NCI-H1048 (cell line): ENCODE measurements at regions not wholly inside any gene's neighbourhood (a gene's known extent, or its start where the extent isn't known, plus 50 kb on each side); places are given as distances from the start of the nearest gene placed in this dataset.
"Not testable (repeated sequence)": the region's sequence is repeated elsewhere in the genome, so short reads cannot be mapped to it uniquely, and the experiment has no call there.

Source experiments
- DNase-seq: peaks from one replicate; lab custom pipeline; 2025; lab: John Stamatoyannopoulos, UW

DNA sequence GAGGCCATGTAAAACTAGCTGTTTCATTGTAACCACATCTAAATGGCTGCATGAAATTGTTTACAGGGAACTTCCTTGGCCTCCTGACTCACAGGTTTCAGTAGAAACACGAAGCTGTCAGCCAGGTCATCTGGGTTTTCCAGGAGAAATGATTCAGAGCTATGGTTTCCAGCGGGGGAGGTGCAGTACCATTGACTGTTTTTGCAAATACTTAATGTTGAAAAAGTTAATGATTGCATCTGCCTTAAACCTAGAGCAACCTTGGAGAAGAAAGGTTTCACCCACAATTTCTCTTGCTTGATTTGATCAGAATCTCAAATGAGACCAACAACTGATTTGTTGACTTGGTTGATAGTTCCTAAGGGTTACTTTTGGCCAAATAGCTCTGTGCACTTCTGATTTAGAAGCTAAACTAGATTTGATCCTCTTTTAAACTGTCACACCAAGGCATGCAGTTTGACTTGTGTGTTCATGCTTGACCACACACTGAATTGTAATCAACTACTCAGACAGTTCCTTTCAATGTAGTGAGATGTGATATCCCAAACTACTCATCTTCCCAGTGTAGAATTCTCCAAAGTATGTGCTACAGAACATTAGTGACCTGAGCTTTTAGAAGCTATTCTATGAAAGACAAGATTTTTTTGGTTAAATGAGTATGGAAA, 193.5 kb upstream of the CHST9 start:
- no peak for DNase-seq

DNA sequence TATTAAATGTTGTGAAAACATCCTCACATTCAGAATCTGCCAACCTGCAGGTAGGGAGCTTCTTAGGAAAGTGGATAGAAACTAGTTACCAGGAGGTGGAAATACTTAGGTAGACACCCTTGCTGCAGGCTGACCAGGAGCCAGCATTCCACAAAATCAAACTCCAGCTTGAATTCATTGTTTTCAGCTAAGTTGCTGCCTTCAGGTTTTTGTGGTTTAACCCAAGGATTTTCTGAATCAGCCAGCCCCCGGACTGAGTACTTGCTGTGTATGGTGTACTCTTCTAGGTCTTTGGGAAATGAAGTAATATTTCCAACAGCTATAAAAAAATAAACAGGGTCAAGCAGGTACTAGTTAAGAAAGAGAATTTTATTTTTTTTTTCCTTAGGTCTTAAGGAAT, 192.1 kb upstream of the CHST9 start:
- no peak for DNase-seq

DNA sequence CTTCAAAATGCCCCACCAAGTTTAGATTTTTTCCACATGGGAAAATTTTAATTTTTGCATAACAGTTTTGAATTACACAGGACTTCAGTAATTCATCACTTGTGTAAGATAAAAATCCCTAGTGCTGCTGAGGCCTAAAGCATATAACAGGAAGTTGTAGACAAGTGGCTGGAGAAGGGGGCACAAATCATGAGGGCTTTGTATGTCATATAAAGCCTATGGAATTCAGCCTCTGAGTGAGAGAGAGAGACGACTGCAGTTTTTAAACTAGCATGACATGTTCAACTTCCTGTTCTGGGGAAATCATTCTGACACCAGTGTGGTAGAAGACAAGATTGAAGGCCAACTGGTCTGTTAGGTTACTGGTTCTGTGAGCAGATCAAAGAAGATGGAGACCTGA, 187.3 kb upstream of the CHST9 start:
- DNase-seq, result no peak

DNA sequence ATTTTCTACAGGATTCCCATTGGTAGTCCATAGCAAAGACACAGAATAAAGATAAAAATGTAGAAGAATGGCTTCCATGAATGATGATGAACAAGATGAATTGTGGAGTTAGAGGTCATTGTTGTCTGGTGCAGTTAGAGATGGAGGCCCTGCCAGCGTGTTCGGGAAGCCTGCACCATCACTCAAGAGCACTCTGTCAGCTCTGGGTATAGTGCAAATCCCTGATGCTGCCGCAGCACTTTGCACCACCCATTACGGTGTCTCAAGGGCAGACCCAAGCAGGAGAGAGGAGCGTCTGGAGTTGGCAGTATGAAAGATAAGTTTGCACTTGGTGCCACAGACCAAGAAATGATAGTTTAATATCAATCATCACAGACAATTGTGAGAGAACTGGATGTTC, 181.6 kb upstream of the CHST9 start:
- no peak for DNase-seq

DNA sequence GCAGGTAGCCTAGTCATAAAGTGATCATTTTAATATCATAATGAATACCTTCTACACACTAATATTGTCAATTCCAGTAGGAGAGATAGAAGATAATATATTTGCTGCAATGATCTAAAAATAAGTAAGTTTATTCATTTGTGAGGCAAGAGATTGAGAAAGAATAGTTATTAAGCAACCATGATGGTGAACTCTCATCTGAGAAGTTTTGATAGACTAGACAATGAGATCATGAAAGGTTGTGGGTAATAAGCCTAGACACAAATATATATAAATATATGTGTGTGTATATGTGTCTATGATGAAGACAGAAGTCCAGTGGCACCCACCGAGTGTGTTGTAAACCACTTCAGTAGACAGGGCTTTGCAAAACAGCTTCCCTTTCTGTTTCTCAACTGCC, 181.0 kb upstream of the CHST9 start:
- no peak for DNase-seq

DNA sequence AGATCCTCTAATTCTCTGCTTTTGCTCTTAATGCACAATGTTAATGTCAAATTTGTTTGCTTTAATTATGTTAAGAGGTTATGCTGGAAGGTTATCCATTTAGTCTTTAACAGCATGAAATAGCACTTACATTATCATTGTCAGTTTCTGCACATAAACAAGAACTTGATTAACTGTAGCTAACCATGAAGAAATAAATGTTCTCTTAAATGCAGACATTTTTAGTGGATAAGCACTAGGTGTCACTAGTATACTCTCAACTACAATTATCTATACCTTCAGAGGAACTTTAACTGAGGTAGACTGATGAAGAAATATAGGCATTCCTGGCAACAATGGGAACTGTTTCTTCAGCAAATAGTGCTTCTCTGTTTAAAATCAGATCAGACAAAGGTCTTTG, 178.8 kb upstream of the CHST9 start:
- DNase-seq, result no peak

DNA sequence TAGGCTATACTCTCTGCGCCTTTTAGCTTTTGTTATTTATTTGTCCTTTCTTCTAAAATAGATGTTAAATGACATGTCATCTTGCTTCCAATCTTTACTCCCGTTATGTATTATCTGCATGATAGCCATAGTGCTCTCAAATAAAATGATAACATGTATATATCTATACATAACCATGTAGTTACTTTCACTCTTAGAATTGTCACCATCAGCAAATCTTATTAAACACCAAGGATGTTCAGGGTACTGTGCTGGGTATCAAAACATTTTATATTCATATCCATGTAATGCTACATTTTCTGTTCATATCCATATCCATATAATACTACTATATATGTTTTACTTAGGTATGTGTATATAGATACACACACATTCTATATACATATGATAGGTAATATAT, 176.4 kb upstream of the CHST9 start:
- no peak for DNase-seq

DNA sequence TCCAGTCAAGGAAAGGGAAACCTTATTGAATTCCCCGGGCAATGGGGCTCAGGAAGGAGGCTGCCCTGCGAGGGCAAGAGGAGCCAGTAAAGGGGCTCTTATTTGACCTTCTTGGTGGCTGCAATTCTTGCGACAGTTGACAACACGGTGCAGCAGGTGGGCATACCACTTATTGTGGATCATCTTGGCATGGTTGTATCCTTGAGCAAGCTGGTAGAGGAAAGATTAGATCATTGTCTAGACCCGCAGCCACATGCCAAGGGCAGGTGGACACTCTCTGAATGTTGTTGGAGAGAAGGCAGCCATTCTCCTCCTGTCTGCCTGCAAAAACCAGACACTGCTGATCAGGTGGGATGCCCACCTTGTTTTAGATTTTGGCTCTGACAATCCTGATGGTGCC, 170.2 kb upstream of the CHST9 start:
- DNase-seq, result no peak

DNA sequence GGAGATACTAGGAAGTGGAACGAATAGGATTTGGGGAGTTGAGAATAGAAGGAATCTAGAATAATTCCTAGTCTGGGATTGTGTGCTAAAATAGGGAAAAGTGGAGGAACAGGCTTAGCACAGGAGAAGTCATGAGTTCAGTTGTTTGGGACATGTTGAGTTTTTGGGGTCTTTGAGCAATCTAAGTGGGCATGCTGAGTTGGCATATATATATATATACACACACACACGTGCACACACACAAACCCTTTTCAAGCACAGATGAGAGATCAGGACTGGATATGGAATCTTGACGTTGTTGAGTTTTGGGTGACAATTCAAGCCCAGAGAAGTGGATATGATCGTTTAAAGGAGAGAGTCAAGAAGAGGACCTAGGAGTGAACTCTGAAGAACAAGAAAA, 168.2 kb upstream of the CHST9 start:
- DNase-seq, result no peak

DNA sequence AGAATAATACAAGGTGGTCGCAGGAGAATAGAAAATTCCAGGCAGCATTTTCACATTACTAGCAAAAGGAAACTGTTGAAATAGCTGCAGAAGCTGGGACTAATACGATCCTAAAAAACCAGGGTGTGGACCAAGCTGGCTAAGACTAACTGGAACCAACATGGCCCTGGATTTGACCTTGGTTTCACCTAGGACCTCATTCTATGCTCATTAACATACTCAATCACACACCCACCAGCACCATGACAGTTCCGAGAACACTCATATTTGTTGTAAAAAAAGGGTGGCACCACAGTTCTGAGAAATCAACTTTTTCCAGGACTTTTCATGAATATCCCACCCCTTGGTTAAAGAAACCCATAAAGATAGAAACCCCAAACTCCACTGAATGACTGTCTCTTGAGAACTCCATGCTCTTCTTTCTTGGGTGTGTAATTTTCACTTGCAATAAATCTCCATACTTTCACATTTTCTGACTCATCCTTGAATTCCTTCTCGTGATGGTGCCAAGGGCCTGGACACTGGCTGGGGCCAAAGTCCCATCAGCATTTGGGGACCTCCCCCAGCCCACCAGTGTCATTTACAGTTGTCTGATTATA, 164.3 kb upstream of the CHST9 start:
- DNase-seq, result no peak

DNA sequence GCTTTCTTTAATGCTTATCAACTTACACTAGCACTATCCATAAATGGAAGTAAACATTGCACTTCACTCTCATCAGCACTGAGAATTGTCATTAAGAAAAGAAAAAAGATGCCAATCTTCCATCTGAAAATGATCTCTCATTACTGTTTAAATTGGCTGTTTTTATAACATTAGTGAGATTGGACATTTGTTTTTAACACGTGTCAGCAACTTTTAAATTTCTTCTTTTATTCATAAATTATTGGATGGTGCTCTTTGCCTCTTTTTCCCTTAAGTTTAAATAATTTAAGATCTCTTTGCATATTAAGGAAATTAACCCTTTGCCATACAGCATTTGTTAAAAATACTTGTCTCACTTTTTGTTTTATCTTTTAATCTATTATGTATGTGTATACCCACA, 146.5 kb upstream of the CHST9 start:
- no peak for DNase-seq

DNA sequence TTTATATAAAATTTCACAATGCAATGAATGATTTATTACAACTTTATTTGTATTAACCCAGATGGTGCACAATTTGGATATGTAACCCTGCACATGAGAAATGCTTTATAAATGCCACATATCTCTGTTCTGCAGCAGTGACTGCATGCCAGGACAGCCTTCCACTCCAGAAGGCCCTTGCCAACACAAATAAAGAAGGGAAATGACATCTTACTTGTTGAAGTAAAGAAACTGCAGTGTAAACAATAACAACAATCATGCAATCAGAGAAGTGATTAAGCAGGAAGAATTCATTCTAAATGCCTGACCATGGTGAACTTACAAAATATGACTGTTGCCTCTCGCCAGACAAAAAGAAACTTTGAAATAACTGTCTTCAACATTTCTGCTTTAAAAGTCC, 129.9 kb upstream of the CHST9 start:
- DNase-seq, result no peak

DNA sequence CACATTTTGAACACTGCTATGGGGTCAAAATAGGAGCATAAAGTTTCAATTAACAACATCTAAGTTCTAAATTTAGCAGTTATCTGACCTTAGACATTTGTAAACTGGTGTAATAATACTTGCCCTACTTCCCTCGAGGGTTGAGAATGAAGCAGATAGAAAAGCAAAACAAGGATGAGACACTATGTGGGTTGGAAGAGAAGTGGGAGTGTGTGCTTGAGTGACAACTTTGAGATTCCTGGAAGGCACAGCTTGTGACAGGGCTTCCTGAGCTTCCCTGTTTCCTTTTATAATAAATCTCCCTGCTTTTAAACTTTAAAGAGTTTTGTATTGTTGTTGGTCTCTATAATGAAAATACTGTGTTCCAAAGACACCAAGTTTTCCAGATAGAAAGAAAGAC, 128.6 kb upstream of the CHST9 start:
- no peak for DNase-seq

DNA sequence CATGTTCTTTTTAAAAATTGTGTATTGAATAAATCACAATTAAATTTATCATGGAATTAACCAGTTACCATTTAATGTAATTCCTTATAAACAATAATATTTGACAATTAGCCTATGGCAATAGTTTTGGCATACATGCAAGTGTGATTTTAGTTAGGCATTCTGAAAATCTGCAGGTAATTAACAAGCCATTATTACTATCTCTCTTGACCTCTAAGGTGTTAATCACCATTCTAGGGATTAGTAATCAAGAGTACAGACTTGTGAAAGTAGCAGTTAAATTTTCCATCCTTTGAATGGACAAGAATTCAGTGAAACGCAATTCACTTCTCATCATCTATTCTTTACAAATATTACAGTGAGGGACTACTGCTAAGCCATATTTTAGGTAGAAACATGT, 127.7 kb upstream of the CHST9 start:
- no peak for DNase-seq

DNA sequence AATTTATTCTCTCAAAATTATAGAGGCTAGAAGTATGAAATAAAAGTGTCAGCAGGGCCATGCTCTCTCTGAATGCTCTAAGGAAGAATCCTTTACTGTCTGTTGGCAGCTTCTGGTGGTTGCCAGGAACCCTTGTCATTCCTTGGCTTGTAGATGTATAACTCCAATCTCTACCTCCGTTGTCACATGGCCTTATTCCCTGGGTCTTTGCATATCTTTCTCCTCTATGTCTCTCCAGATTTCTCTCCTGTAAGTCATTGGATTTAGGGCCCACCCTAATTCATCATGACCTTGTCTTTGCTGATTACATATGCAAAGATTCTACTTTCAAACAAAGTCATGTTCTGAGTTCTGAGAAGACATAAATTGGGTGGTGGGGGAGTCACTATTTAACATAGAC, 127.0 kb upstream of the CHST9 start:
- no peak for DNase-seq

DNA sequence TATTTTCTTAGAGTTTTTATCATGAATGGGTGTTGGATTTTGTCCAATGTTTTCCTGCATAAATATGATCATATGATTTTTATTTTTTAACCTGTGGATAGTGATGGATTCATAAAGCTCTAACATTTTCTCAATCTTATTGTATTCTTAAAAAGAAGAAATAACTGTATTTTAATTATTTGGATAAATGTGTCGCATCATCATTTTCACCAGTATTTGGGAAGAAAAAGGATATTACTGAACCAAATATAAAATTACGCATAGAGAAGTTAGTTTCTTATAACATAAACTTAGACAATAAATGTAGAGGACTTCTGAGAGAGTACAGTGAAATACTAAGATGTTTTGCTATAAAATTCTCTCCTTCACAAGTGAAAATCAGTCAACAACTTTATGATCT, 126.0 kb upstream of the CHST9 start:
- no peak for DNase-seq

DNA sequence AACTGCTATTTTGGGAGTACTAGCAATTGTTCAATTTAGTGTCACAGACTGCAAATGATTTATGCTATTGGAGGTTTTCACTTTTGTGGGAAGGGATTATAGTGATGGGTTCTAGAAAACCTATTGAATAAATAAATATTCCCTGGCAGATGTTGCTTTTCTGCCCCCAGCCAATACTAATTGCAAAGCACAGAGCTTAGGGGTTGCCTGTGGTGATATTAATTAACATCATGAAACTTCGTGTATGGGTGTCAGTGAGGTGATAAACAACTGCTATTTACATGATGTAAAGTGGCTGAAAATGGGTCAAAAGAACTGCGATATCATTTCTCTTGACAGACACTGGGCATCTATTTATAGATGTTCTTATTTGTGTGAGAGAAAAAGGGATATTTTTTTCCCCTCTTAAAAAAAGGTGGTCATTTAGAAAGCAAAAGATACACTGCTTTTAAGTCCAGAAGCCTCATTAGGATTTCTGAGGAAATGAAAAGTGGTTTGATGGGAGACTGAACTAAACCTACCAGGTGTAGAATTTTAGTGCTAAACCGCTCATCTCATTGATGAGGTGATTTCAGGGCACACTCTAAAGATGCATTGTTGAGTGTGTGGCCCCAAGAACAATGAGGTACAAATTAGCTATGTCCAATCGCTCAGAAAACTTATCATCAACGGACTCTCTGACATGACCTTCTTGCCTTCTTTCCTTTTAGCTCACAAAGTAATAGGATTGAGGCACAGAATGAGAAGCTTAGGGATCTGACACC, 116.7 kb upstream of the CHST9 start:
- no peak for DNase-seq

DNA sequence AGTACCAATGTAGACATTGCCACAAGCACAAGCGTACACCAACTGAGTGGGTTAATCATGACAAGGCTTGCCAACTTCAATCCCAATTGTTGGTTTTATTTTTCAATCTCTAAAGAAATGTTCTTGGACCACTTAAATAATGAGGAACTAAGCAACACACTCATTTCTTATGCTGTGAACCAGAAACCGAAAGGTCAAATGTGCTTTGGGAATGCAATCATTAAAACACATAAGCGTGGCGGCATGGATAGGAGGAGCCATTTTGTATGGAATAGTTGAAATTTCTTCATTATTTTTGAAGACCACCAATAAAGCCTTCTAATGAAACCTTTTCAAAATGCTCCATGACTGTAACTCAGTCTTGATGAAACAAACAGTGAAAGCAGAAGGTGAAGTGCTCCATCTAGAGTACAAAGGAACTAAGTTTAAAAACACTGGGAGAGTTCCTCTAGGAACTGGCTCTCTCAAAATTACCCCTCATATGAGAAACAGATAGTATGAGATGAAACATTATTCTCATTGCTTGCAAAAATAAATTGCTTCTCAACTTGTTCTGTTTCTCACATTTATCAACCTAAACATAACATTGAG, 113.2 kb upstream of the CHST9 start:
- no peak for DNase-seq

DNA sequence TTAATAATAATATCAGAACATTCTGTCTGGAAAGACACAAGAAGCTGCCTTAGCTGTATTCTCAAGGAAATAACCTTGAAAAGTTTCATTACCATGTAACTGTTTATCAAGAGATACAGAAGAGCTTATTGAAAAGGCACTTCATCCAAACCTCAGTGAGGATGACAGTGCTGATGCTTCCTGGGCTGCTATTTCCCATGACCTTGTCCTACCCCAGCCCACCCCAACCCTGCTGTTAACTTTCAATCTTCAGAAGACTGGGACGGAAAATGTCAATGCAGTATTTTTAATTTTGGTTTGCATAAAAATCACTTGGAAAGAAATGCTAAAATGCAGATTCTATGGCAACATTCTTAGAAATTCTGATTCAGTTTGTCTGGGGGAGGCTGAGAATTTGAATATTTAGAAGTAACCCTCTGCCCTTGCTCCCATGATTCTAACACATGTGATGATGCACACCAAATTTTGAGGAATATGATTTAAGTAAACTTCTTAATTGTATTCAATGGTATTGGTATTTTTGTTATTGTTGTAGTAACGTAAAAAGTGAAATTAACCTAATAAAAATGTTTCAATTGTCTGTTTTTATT, 101.0 kb upstream of the CHST9 start:
- DNase-seq, result not testable (repeated sequence)

DNA sequence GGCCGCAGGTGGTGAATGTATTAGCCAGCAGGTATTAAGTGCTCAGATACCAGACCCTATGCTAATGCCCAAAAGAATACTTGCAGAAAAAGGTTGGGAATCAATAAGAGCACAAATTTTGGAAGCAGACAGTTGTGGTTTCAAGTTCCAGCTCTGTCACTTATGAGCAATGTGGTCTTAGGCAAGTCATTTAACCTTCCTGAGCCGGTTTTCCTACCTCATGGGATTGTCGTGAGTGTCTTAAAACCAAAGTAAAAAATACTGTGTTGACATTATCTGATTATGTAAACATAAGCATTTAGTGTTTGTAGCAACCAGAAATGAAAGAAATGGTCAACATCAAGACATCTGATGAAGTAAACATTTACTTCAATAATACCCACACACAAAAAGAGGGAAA, 93.0 kb upstream of the CHST9 start:
- DNase-seq, result no peak

DNA sequence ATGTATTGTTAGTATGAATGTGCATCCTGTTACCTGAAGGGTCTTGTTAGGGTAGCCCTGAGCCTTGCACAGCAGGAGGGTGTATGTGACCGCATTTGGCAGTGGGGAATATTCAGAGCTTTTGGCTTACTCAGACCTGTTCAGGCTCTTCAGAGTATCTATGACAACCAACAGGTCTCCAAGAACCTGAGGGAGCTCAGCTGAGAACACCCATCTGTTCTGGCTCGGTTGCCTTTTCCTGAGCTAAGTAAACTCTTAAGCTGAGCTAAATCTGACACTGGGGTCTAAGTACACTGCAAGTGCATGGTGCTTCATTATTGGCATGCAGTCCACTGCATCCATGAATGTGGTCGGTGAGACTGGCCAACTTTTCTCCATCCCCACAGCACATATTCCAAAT, 92.4 kb upstream of the CHST9 start:
- no peak for DNase-seq

DNA sequence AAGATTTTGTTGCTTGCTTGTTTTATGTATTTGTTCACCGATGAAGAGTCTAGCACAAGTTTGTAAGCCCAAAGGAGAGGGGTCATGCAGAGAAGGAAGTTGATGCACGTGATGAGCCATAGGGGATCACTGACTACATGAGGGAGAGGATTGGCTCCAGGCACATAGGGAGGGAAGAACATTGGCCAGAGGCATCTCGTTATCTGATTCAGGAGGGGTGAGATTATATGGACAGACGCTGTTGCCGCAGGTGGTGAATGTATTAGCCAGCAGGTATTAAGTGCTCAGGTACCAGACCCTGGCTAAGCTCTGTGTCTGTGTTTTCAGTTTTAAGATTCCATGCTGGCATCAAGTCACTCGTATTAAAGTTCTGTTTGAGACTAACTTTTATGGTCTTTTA, 91.8 kb upstream of the CHST9 start:
- DNase-seq, result no peak

DNA sequence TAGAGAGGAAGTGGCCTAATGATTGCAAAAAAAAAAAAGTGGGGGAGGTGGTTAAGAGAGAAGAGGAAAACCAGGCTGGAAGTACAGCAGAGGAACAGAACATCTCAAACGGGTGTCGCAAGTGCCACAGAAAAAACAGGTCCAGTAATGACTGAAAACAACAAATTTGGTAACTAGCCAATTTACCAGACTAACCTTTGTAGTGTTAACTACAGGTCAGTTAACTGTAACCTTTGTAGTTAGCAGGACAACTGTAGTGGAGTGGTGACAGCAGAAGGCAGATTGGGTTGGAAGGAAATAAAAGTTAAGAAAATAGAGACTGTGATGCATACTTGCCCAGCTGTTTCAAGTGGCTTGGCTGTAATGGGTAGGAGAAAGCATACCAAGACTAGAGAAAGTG, 91.4 kb upstream of the CHST9 start:
- no peak for DNase-seq
